SK-N-SH (cell line): ENCODE measurements at regions not wholly inside any gene's neighbourhood (a gene's known extent, or its start where the extent isn't known, plus 50 kb on each side); places are given as distances from the start of the nearest gene placed in this dataset.

Source experiments
- CTCF ChIA-PET: fragments of 300-600, 350-600 bp; formaldehyde crosslinking; extraction: SDS; loops from one replicate; lab custom pipeline; 2021; lab: Yijun Ruan, JAX
- POLR2A ChIA-PET: fragments of 350-600 bp; sonication (Branson Sonifier 250); formaldehyde crosslinking; extraction: SDS; loops from one replicate; lab custom pipeline; 2020; ENCODE audit warnings: antibody characterized with exemption, inconsistent platforms; lab: Yijun Ruan, JAX
- DNase-seq: peaks from one replicate; pipeline ENCODE4 v3.0.0; 2012
- H2AFZ ChIP-seq: fragments of 200-600 bp; sonication (generic); 2 replicates; pipeline ENCODE4 v1.8.1; 2016; ENCODE audit warnings: antibody characterized with exemption, mild to moderate bottlenecking, low read depth
- H3F3A ChIP-seq: fragments of 200-600 bp; sonication (generic); replicated peaks from 2 replicates; pipeline ENCODE3; 2016; ENCODE audit warnings: antibody characterized with exemption, mild to moderate bottlenecking; ENCODE audit not compliant: insufficient read depth
- H3K27ac ChIP-seq, 2 experiments: fragments of 200-500 bp in 1 of 2; fragments of 200-600 bp in 1 of 2; sonication (Bioruptor generic) in 1 of 2; sonication (generic), shearing (Covaris generic) in 1 of 2; 2 replicates each; pipeline versions ENCODE4 v1.5.1 to v1.6.1; 2014 to 2016; ENCODE audit warnings: low read depth in 2 of 2, inconsistent platforms in 1 of 2, low read length in 1 of 2, mild to moderate bottlenecking in 1 of 2, mixed read lengths in 1 of 2
- H3K27me3 ChIP-seq: fragments of 200-600 bp; sonication (generic), shearing (Covaris generic); 2 replicates; pipeline ENCODE4 v1.6.1; 2016; ENCODE audit warnings: mixed run types; ENCODE audit not compliant: insufficient read depth
- H3K36me3 ChIP-seq, 2 experiments: fragments of 200-500 bp in 1 of 2; fragments of 200-600 bp in 1 of 2; sonication (Bioruptor generic) in 1 of 2; sonication (generic) in 1 of 2; replicated peaks in 1 of 2; 2 replicates each; pipeline versions ENCODE3 to v1.5.1; 2014 to 2016; ENCODE audit warnings: low read length in 1 of 2, mild to moderate bottlenecking in 1 of 2; ENCODE audit not compliant: insufficient read depth in 2 of 2, control insufficient read depth in 1 of 2
- H3K4me1 ChIP-seq, 2 experiments: fragments of 200-500 bp in 1 of 2; fragments of 200-600 bp in 1 of 2; sonication (Bioruptor generic) in 1 of 2; sonication (generic), shearing (Covaris generic) in 1 of 2; 2 replicates each; pipeline versions ENCODE4 v1.5.1 to v1.6.1; 2014 to 2016; ENCODE audit warnings: low read depth in 1 of 2, low read length in 1 of 2, mixed run types in 1 of 2; ENCODE audit not compliant: insufficient read depth in 2 of 2, control insufficient read depth in 1 of 2
- H3K4me2 ChIP-seq: fragments of 200-600 bp; sonication (generic), shearing (Covaris generic); 2 replicates; pipeline ENCODE4 v1.6.1; 2017; ENCODE audit warnings: mixed run types
- H3K4me3 ChIP-seq, 2 experiments: fragments of 200-500 bp in 1 of 2; fragments of 200-600 bp in 1 of 2; sonication (Bioruptor generic) in 1 of 2; sonication (generic), shearing (Covaris generic) in 1 of 2; 2 replicates each; pipeline versions ENCODE4 v1.5.1 to v1.8.1; 2014 to 2016; ENCODE audit warnings: low read depth in 2 of 2, inconsistent platforms in 1 of 2, low read length in 1 of 2, mild to moderate bottlenecking in 1 of 2, mixed read lengths in 1 of 2, moderate library complexity in 1 of 2
- H3K79me2 ChIP-seq: fragments of 200-600 bp; sonication (generic); 2 replicates; pipeline ENCODE4 v1.8.1; 2017; ENCODE audit warnings: mild to moderate bottlenecking; ENCODE audit not compliant: insufficient read depth
- H3K9ac ChIP-seq: fragments of 200-600 bp; sonication (generic); 2 replicates; pipeline ENCODE4 v1.6.1; 2017; ENCODE audit warnings: mixed run types
- H3K9me2 ChIP-seq: fragments of 200-600 bp; sonication (generic); 2 replicates; pipeline ENCODE4 v1.6.1; 2017; ENCODE audit warnings: mixed run types
- H3K9me3 ChIP-seq: fragments of 200-600 bp; sonication (generic); 2 replicates; pipeline ENCODE4 v1.6.1; 2017; ENCODE audit warnings: mixed run types, mild to moderate bottlenecking, moderate library complexity
- H4K20me1 ChIP-seq: fragments of 200-600 bp; sonication (generic); 2 replicates; pipeline ENCODE4 v1.6.1; 2017; ENCODE audit warnings: mild to moderate bottlenecking, mixed run types; ENCODE audit not compliant: insufficient read depth
- ELF1 ChIP-seq: IDR thresholded peaks from 2 replicates; pipeline ENCODE4 v1.4.0; 2012
- EP300 ChIP-seq, 2 experiments: IDR thresholded peaks; 2 replicates each; pipeline versions ENCODE4 v1.4.0 to v1.6.1; 2012; ENCODE audit warnings: borderline replicate concordance in 1 of 2, low read depth in 1 of 2, low read length in 1 of 2
- GATA2 ChIP-seq: sonication (generic); formaldehyde crosslinking; IDR thresholded peaks from 2 replicates; pipeline ENCODE4 v1.5.0; 2020; ENCODE audit warnings: mild to moderate bottlenecking, missing genetic modification reagents
- NFIC ChIP-seq: IDR thresholded peaks from 2 replicates; pipeline ENCODE4 v1.4.0; 2012; ENCODE audit warnings: borderline replicate concordance
- RCOR1 ChIP-seq: fragments of 150-350 bp; IDR thresholded peaks from 2 replicates; pipeline ENCODE4 v1.6.1; 2017; ENCODE audit warnings: antibody characterized with exemption, low read length
- RFX5 ChIP-seq: IDR thresholded peaks from 2 replicates; pipeline ENCODE4 v1.6.1; 2012; ENCODE audit warnings: mild to moderate bottlenecking, improper control_type of control experiment, low read length
- SMC3 ChIP-seq: IDR thresholded peaks from 2 replicates; pipeline ENCODE4 v1.6.1; 2012; ENCODE audit warnings: low read depth, low read length, improper control_type of control experiment
- WGBS: methylation state at CpG from one replicate; pipeline ENCODE4 v1.1.6; 2017; ENCODE audit warnings: low lambda C conversion rate; 5-methylcytosine and 5-hydroxymethylcytosine counted together
- TF ChIP-seq, protein P1 (sequence below): fragments of 200-600 bp; sonication (generic); IDR thresholded peaks from 2 replicates; pipeline ENCODE4 v1.6.1; 2017; ENCODE audit warnings: antibody characterized with exemption, mild to moderate bottlenecking, moderate library complexity
- TF ChIP-seq, protein P2 (sequence below): fragments of 150-350 bp; IDR thresholded peaks from 2 replicates; pipeline ENCODE4 v1.6.1; 2017; ENCODE audit warnings: antibody characterized with exemption, low read length, low read depth, borderline replicate concordance

DNA sequence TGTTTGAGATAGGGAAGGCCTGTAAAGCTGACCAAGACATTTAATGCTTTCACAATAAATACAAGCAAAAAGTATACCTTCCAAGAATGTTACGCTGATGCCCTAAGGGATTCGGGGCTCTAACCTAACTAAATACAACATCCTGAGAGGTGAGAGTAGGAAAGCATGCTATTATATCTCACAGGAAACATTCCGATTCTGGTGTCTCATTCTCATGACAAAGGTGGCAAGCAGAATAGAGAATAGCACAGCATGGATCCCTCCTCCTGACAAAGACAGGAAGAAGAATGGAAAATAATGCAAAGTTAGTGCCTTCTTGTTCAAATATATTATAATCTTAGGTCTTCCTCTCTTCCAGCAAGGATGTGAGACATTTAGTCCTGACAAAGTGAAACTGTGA lies 504.3 kb downstream of the TFEC start:
- no peaks in the 10 kb centered on the region for H3F3A ChIP-seq
- H3K4me1 ChIP-seq: no peaks in the 10 kb centered on the region
- H3K9me3 ChIP-seq: no peaks in the 10 kb centered on the region
- TF ChIP-seq, protein P1, sequence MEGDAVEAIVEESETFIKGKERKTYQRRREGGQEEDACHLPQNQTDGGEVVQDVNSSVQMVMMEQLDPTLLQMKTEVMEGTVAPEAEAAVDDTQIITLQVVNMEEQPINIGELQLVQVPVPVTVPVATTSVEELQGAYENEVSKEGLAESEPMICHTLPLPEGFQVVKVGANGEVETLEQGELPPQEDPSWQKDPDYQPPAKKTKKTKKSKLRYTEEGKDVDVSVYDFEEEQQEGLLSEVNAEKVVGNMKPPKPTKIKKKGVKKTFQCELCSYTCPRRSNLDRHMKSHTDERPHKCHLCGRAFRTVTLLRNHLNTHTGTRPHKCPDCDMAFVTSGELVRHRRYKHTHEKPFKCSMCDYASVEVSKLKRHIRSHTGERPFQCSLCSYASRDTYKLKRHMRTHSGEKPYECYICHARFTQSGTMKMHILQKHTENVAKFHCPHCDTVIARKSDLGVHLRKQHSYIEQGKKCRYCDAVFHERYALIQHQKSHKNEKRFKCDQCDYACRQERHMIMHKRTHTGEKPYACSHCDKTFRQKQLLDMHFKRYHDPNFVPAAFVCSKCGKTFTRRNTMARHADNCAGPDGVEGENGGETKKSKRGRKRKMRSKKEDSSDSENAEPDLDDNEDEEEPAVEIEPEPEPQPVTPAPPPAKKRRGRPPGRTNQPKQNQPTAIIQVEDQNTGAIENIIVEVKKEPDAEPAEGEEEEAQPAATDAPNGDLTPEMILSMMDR: no peak
- H3K9me2 ChIP-seq: no peaks in the 10 kb centered on the region
- no peak overlapping the region for H3K27ac ChIP-seq
- WGBS: 1% methylated on average over 3 of the region's 3 CpGs
- no peaks in the 10 kb centered on the region for H3K27me3 ChIP-seq
- H3K9ac ChIP-seq: no peak overlapping the region
- H3K4me2 ChIP-seq: no peak overlapping the region
- no peak overlapping the region for H3K4me3 ChIP-seq
- H2AFZ ChIP-seq: no peak overlapping the region
- no peaks in the 10 kb centered on the region for H3K36me3 ChIP-seq
- no peaks in the 10 kb centered on the region for H4K20me1 ChIP-seq
- ChIA-PET POLR2A (no interaction called here), CTCF (no interaction called here)
- no peak for DNase-seq
- H3K79me2 ChIP-seq: no peaks in the 10 kb centered on the region

DNA sequence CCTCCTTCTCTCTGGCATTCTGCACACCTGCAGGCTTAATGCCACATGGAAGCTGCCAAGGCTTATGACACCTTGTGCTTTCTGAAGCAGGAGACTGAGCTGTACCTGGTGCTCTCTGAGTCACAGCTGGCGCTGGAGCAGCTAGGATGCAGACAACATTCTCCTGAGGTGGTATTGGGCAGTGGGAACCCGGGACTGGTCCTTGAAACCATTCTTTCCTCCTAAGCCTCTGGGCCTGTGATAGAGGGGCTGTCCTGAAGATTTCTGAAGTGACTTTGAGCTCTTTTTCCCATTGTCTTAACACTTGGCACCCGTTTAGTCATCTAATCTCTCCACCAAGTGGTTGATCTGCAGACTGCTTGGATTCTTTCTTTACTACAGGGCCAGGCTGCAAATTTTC lies 508.4 kb downstream of the TFEC start:
- POLR2A ChIA-PET: no interaction called here
- Histone ChIP-seq H2AFZ (no peak overlapping the region), H3K4me1 (no peaks in the 10 kb centered on the region), H3K27ac (no peak overlapping the region), H3K4me2 (no peak overlapping the region), H3K9ac (no peak overlapping the region), H3K79me2 (no peaks in the 10 kb centered on the region), H4K20me1 (no peaks in the 10 kb centered on the region), H3K36me3 (no peaks in the 10 kb centered on the region), H3K9me2 (no peaks in the 10 kb centered on the region), H3K9me3 (no peaks in the 10 kb centered on the region), H3K27me3 (no peaks in the 10 kb centered on the region), H3K4me3 (no peak overlapping the region), H3F3A (no peaks in the 10 kb centered on the region)
- 1% methylated on average over 3 of the region's 3 CpGs for WGBS
- no peak for DNase-seq
- CTCF ChIA-PET: no interaction called here
- TF ChIP-seq SMC3 (no peak), EP300 (IDR thresholded peaks at IDR 0.05; ENCODE audit: borderline replicate concordance in 1 of 2, low read depth in 1 of 2, low read length in 1 of 2) (no peak), ELF1 (no peak), NFIC (no peak), GATA2 (no peak), RFX5 (no peak), RCOR1 (no peak)
- TF ChIP-seq, protein P2, sequence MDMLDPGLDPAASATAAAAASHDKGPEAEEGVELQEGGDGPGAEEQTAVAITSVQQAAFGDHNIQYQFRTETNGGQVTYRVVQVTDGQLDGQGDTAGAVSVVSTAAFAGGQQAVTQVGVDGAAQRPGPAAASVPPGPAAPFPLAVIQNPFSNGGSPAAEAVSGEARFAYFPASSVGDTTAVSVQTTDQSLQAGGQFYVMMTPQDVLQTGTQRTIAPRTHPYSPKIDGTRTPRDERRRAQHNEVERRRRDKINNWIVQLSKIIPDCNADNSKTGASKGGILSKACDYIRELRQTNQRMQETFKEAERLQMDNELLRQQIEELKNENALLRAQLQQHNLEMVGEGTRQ: no peak
- TF ChIP-seq, protein P1: no peak
